HG03378 (cell line): ENCODE measurements at regions not wholly inside any gene's neighbourhood (a gene's known extent, or its start where the extent isn't known, plus 50 kb on each side); places are given as distances from the start of the nearest gene placed in this dataset.
"Not testable (repeated sequence)": the region's sequence is repeated elsewhere in the genome, so short reads cannot be mapped to it uniquely, and the experiment has no call there.

Source experiments
- ATAC-seq: cut with Tn5 transposase; IDR thresholded peaks from one replicate; pipeline ENCODE4 v1.9.1; 2021; ENCODE audit warnings: mild to moderate bottlenecking, moderate library complexity; ENCODE audit not compliant: unreplicated experiment

GRCh38 chr1:170436928-170437327 lies 95.0 kb upstream of the GORAB start:
- no peak for ATAC-seq

- no peak for ATAC-seq
Observed at GRCh38 chr1:170445096-170445495, 86.9 kb upstream of the GORAB start.

GRCh38 chr1:170448661-170449158 lies 83.3 kb upstream of the GORAB start:
- no peak for ATAC-seq

- ATAC-seq, result not testable (repeated sequence)
Observed at GRCh38 chr1:170457325-170458050, 74.5 kb upstream of the GORAB start.

- ATAC-seq, result no peak
Observed at GRCh38 chr1:170460001-170460400, 72.0 kb upstream of the GORAB start.

GRCh38 chr1:170460414-170461155 lies 71.4 kb upstream of the GORAB start:
- no peak for ATAC-seq

DNA sequence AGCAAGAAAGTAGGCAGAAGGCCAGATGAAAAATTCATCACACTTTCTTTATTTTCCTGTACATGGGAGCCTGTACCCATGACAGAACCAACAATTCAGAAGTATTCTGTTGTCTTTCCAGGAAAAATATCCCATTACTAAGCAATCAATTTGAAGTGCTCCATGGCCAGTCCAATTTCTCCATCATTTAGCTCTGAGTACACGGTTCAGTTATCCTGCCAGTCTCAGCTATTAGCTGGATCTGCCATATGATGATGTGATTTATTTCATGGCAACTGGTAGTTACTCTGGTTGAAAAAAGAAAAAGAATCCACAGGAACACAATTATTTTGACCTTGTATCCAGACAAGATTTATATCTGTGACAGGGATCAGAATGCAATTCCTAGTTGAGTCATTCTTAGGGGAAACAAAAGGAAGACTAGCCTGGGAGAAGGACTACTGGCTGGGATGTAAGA lies 70.6 kb upstream of the GORAB start:
- ATAC-seq, result no peak

GRCh38 chr1:170461762-170462384 lies 70.1 kb upstream of the GORAB start:
- ATAC-seq, result no peak

DNA sequence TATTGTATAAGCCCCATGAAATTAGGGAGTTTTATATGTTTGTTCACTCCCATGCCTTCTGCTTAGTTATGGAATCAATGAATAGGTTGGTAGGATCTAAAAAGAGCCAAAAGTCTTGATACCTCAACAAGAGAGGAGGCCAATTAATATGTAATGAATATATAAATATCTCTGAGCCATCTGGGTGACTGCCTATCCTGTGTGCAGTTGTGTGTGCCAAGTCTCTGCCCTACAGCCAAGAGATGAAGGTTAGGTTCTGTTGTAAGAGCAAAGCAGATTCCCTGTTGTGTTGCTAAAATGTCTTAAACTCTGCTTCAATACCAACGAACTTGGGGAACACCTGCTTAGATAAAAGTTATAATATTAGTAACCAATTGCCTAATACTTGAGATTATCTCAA lies 61.8 kb upstream of the GORAB start:
- ATAC-seq, result no peak

GRCh38 chr1:170471398-170472053 lies 60.4 kb upstream of the GORAB start:
- ATAC-seq, result no peak

DNA sequence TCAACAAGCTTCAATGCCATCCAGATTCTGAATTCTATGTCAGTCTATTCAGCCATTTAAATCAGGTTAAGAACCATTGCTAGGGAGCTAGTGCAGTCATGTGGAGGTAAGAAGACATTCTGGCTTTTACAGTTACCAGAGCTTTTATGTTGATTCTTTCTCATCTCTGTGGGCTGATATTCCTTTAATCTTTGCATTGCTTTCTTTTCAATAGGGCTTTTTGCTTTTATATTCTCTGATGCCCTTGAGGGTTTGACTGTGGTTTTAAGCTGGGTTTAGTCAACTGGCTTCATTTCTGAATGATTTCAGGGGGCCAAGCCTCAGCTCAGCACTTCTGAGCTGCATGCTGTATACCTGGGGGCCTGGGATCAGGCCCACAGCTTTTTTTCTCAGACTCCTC lies 51.0 kb upstream of the GORAB start:
- ATAC-seq, result no peak
